Lower leg skin (tissue), 3 donors: ENCODE measurements at regions not wholly inside any gene's neighbourhood (a gene's known extent, or its start where the extent isn't known, plus 50 kb on each side); places are given as distances from the start of the nearest gene placed in this dataset.

Source experiments
- CTCF ChIP-seq, 3 donors: fragments of 450-650 bp; IDR thresholded peaks; one replicate each; pipeline ENCODE4 v1.5.1; 2016; ENCODE audit warnings: antibody characterized with exemption in 3 of 3, mild to moderate bottlenecking in 3 of 3, moderate library complexity in 2 of 3
- POLR2A ChIP-seq, 2 donors: fragments of 450-650 bp; IDR thresholded peaks; one replicate each; pipeline ENCODE4 v1.6.1; 2016 to 2017; ENCODE audit warnings: antibody characterized with exemption in 2 of 2, mild to moderate bottlenecking in 1 of 2, moderate library complexity in 1 of 2

- TF ChIP-seq CTCF (IDR thresholded peaks at IDR 0.05) = no peak
- no peak for TF ChIP-seq POLR2A (IDR thresholded peaks at IDR 0.05)
Observed at GRCh38 chr12:92546259-92546634, 156.5 kb upstream of the PLEKHG7 start.
